PC-3 (cell line): ENCODE measurements at regions not wholly inside any gene's neighbourhood (a gene's known extent, or its start where the extent isn't known, plus 50 kb on each side); places are given as distances from the start of the nearest gene placed in this dataset.

Experiments
- EZH2 ChIP-seq: fragments of 300-600 bp; sonication (generic); IDR thresholded peaks from one replicate; pipeline ENCODE4 v1.6.1; 2017; ENCODE audit warnings: antibody characterized with exemption, mild to moderate bottlenecking, low read length; ENCODE audit not compliant: unreplicated experiment
- TF ChIP-seq, protein P1 (sequence below): fragments of 300-600 bp; sonication (generic); conservative IDR thresholded peaks from 2 replicates; pipeline ENCODE4 v1.5.1; 2017; ENCODE audit warnings: antibody characterized with exemption, low read depth, mild to moderate bottlenecking, low read length

DNA sequence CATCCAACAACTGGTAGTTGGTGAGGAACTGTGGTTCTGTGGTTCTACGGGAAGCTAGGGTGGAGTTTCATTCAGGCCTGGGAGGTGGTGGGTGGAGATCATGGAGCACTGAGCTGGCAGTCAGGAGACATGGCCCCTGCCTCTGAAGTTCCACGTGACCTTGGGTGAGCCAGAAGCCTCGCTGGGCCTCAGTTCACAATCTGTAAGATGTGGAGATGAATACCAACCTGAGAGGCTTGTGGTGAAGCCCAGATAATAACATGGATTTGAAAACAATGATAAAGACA is 177.9 kb downstream of the MACROH2A1 start:
- TF ChIP-seq EZH2 = no peak
- TF ChIP-seq, protein P1, sequence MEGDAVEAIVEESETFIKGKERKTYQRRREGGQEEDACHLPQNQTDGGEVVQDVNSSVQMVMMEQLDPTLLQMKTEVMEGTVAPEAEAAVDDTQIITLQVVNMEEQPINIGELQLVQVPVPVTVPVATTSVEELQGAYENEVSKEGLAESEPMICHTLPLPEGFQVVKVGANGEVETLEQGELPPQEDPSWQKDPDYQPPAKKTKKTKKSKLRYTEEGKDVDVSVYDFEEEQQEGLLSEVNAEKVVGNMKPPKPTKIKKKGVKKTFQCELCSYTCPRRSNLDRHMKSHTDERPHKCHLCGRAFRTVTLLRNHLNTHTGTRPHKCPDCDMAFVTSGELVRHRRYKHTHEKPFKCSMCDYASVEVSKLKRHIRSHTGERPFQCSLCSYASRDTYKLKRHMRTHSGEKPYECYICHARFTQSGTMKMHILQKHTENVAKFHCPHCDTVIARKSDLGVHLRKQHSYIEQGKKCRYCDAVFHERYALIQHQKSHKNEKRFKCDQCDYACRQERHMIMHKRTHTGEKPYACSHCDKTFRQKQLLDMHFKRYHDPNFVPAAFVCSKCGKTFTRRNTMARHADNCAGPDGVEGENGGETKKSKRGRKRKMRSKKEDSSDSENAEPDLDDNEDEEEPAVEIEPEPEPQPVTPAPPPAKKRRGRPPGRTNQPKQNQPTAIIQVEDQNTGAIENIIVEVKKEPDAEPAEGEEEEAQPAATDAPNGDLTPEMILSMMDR = no peak
